ENCODE measurements at regions not wholly inside any gene's neighbourhood (a gene's known extent, or its start where the extent isn't known, plus 50 kb on each side); places are given as distances from the start of the nearest gene placed in this dataset.
"Not testable (repeated sequence)": the region's sequence is repeated elsewhere in the genome, so short reads cannot be mapped to it uniquely, and the experiment has no call there.

DNA sequence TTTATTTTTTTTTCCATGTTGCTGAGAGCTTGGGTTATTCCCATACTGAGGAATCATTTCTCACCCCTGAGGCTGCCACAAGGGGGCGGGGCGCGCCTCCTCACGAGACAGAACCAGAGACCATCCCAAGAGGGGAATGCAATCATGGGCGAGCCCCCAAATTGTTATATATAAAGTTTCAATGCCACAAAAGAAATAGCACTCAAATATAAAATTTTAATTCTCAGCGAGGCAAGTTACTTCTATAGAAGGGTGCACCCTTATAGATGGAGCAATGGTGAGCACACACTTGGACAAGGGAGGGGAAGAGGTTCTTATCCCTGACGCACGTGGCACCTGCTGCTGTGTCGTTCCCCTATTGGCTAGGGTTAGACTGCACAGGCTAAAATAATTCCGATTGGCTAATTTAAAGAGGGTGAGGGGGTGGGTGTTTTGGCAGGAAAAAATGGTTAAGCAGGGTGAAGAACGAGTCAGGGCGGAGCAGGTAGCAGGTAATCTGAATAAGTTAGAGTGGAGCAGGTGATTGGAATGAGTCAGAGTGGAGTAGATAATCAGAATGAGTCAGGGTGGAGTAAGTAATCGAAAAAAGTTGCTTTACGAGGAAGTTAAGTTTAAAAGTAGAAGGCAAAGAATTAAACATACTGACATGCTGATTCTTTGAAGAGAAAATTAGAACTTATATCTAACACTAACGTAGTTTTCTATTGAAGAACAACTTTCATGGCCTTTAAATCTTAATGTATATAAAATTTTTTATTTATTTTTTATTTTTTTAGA, 177.5 kb downstream of the MTCL1 start:
- ChIA-PET POLR2A (no interaction called here), CTCF (no interaction called here)

DNA sequence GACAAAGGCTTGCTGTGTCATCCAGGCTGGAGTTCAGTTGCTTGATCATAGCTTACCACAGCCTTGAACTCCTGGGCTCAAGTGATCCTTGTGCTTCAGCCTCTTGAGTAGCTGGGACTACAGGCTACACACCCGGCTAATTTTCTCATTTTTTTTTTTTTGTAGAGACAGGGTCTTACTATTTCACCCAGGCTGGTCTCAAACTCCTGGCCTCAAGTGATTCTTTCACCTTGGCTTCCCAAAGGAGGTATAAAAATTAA, 178.0 kb downstream of the MTCL1 start:
- CTCF ChIA-PET: no interaction called here
- POLR2A ChIA-PET: no interaction called here

DNA sequence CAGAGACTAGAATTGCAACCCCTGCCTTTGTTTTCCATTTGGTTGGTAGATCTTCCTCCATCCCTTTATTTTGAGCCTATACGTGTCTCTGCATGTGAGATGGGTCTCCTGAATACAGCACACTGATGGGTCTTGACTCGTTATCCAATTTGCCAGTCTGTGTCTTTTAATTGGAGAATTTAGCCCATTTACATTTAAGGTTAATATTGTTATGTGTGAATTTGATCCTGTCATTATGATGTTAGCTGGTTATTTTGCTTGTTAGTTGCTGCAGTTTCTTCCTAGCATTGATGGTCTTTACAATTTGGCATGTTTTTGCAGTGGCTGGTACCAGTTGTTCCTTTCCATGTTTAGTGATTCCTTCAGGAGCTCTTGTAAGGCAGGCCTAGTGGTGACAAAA, 182.5 kb downstream of the MTCL1 start:
- POLR2A ChIA-PET: not testable (repeated sequence)

DNA sequence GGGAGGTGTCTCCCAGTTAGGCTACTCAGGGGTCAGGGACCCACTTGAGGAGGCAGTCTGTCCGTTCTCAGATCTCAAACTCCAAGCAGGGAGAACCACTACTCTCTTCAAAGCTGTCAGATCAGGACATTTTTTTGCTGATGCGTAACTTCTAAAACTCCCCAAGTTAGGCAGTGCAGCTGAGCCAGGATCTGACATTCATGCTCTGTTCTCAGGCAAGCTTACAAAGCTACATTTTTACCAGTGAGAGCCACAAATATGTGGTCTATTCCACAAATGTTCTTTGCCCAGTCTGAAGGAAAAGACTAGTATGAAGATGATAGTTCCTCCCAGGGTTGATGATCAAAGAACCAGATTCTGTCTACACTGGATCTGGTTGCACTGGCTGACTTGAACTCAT, 184.1 kb downstream of the MTCL1 start:
- ChIA-PET CTCF (no interaction called here), POLR2A (no interaction called here)

More for the DNA sequence above, 182.5 kb downstream of the MTCL1 start:
- CTCF ChIA-PET: not testable (repeated sequence)

DNA sequence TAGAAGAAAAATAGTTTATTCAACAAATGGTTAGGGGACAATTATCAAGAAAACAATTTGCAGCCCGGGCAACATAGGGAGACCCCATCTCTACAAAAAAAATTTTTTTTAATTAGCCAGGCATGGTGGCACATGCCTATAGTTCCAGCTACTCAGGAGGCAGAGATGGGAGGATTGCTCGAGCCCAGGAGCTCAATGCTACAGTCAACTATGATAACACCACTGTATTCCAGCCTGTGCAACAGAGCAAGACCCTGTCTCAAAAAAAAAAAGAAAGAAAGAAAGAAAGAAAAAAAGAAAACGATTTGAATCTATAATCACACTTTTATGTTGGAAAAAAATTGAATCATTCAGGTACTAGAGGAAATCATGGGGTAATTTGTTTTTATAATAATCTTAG, 185.1 kb downstream of the MTCL1 start:
- POLR2A ChIA-PET, CTCF ChIA-PET: not testable (repeated sequence)

DNA sequence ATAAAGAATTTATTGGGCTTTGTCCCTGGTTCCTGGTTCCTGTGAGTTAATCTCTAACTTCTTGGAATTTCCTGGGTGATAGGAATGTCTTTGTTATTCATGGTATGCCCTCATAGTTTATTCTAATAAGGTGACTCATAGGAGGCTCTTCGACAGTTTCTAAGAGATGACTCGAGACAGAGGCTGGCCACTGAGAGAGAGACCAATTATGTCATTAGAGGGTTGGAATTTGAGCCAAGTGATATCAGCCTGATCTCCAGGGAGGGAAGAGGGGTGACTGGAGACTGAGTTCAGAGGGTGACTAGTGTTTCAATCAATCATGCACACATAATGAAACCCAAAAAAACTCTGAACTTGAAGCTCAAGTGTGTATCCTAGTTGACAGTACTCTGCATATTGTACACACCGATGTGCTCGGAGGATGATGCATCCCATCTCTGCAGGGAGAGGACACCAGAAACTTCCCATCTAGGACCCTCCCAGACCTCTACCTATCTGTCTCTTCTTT, 185.7 kb downstream of the MTCL1 start:
- CTCF ChIA-PET: no interaction called here
- POLR2A ChIA-PET: no interaction called here

DNA sequence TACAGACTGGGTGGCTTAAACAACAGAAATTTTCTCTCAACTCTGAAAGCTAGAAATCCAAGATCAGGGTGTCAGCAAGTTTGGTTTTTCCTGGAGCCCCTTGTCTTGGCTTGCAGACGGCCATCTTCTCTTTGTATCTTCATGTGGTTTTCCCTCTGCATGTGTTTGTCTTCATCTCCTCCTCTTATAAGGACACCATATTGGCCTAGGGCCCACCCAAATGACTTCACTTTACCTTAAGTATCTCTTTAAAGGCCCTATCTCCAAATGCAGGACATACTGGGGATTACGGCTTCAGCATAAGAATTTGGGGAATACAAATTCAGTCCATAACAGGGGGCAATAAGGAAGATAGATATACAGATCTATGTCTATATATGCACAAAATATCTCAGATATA, 187.9 kb downstream of the MTCL1 start:
- ChIA-PET POLR2A (no interaction called here), CTCF (no interaction called here)

DNA sequence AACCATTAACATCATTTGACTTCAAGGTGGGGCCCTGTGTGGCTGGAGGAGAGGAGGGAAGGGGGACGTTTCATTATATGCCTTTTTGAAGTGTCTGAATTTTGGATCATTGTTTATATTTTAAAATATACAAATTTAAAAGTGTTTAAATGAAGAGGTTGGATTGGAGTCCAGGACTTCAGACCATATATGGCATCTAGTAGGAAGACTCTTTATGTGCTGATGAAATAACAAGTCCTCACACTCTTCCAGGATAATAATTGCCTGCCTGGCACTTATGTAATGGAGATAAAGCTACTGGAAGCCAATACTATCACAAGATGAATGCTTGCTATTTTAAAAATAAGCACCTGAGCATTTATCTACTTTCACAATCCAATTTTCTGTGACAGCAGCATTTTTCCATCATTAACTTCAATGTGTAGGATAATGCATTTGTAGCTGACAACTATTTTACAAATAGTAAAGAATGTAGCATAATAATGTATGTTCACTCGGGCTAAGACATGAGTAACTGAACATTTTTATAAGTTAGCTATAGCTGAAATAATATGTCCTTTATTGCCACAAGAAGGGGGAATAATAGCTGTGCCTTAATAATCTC, 188.4 kb downstream of the MTCL1 start:
- ChIA-PET CTCF (no interaction called here), POLR2A (no interaction called here)

DNA sequence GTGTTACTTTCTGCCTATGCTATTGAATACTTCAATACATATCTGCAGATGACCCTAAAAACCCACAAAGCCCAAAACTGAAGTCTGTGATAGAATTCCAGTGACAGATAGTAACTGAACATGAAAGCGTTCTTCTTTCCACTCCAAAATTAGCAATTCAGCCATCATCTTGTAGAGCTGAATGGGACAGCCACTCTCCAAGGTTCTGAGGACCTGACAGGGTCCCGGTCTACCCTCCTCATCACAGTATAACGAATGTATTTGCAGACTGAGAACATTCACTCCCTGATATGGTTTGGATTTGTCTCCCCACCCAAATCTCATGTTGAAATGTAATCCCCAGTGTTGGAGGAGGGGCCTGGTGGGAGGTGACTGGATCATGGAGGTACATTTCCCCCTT, 189.5 kb downstream of the MTCL1 start:
- POLR2A ChIA-PET: no interaction called here

DNA sequence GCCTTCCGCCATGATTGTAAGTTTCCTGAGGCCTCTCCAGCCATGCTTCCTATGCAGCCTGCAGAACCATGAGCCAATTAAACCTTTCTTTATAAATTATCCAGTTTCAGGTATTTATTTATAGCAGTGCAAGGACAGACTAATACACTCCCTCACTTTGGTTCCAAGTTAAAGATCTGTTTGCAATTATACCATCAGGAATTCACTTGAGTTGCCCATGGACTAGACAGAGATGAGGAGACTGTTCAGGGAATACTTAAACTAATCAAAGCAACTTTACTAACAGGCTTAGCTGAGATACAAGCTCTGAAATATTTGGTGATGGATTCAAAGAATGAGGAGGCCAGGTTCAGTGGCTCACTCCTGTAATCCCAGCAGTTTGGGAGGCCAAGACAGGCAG, 190.0 kb downstream of the MTCL1 start:
- CTCF ChIA-PET: no interaction called here
- POLR2A ChIA-PET: no interaction called here

More for the DNA sequence above, 189.5 kb downstream of the MTCL1 start:
- CTCF ChIA-PET: no interaction called here

DNA sequence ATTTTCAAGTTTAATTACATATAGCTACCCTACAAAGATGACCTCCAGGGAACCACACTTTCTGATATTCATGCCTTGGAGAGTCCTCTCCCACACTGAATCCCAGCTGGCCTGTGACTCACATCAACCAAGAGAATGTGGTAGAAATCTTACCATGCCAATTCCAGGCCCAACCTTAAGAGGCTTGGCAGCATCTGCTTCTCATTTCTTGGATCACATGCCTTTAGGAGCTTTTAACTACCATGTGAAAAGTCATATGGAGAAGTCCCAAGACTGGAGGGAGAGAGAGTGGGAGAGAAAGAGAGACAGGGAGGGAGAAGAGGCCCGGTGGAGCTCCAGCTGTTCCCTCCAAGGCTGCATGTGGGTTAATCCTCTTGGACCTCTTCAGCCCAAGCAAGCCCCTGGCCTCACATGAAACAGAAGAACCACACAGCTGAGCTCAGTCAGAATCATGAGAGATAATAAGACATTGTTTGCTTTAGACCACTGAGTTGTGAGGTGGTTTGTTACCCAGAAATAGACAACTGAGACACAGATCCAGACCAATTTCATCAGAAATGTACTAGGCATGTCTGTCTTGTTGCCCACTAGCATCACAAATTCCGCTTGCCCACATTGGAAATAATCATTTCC, 190.7 kb downstream of the MTCL1 start:
- ChIA-PET CTCF (no interaction called here), POLR2A (no interaction called here)

DNA sequence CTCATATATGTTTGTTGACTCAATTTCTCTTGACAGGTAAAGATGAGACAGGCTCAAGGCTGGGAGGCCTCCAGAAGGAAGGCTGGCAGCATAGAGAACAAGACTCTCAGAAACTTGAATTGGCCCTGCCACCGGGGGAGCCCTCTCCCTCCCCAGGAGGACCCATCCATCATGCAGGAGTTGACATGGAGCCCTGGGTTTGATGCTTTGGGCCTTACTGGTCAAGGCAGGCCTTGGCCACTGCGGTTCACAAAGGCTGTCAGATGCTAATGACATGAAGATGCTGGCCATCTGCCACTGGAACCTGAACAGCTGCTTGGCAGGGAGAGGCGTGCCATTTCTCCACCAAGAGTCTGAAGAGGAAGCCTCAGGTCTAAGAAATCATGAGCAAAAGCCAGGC, 193.6 kb downstream of the MTCL1 start:
- ChIA-PET CTCF (no interaction called here), POLR2A (no interaction called here)

DNA sequence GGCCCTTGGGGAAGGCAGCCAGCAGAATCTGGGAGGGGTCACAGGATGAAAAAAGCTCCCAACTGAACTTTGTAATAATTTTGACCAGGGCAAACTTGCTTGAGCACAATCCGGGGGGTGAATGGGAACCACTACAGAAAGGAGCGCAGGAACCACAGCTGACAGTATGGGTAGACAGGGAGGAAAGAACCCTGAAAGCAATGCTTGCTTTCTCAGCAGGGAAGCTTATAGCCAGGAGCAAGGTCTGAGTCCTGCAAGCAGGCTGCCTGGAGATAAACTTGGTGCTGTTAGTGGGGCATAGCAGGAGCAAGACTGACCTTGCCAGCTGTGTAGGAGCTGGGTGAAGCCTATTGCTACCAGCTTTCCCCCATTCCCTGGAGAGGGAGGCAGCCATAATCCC, 195.2 kb downstream of the MTCL1 start:
- ChIA-PET CTCF (no interaction called here), POLR2A (no interaction called here)

DNA sequence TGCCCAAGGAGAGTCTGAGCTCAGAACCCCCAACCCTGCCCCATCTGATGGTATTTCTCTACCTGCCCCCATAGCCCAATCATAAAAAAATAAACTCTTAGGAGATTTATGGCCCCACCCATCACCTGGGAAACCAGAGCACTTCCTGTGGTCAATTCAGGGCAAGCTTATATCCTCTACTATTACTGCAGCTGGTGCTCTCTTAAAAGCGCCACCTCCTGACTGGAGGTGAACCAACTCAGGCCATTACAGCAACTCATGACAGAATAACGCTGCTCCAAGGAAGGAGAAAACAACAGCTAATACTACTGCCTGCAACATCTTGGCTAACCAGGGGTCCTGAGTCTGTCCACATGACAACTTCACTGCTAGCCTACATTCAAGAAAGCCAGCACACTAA, 195.7 kb downstream of the MTCL1 start:
- CTCF ChIA-PET: no interaction called here
- POLR2A ChIA-PET: no interaction called here

DNA sequence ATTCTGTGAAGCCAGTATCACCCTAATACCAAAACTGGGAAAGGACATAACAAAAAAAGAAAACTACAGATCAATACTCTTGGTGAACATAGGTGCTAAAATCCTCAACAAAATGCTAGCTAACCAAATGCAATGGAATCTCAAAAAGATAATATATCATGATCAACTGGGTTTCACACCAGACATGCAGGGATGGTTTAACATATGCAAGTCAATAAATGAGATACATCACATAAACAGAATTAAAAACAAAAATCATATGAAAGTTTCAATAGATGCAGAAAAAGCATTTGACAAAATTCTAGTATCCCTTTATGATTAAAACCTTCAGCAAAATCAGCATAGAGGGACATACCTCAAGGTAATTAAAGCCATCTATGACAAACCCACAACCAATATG, 198.2 kb upstream of the NDUFV2 start:
- CTCF ChIA-PET: no interaction called here
- POLR2A ChIA-PET: no interaction called here

DNA sequence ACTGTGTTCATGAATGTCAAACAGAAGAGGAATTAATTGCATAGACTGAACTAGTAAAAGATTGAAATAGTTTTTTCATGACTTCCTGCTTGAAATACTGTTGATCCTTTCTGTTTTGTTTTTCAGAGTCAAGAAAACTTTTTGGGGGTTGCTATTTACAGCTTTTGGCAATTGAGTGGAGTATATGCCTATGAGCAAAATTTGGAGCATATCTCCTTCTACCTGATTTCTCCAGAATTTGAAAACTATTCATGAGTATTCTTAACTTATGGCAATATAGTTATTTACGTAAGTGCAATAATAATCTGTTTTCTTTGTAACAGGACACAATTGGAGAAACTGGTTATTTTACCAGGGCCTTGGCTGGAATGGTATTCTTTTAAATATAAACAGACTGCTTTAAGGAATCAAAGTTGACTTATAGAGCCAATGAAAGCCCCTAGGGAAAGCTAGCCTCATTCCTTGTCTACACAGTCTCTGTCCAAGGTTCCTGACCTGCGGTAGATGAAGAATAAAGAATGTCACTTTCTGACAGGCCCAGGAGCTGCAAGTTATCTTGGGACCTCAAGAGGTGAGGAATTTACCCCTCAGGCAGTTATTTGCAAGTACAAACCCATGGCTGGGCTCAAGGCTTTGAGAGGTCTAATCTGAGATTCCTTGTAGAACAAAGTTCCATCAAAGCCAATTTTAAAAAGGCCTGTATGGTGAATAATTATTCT, 193.5 kb upstream of the NDUFV2 start:
- CTCF ChIA-PET: no interaction called here

DNA sequence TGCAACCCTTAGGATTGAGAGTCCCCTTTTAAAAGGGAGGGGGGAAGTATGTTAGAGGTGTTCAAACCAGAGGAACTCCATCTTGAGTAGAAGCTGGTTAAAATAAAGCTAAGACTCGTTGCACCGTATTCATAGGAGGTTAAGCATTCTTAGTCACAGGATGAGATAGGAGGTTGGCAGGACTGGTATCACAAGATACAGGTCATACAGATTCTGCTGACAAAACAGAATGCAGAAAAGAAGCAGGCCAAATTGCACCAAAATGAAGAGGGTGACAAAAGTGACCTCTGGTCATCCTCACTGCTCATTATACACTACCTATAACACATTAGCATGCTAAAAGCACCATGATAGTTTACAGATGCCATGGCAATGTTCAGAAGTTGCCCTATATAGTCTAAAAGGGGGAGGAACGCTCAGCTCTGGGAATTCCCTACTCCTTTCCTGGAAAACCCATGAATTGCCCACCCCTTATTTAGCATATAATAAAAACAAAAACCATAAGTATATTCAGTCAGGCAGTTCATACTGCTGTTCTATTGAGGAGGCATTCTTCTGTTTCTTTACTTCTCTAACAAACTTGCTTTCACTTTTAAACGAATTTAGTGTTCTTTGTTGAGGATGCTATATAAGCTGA, 192.2 kb upstream of the NDUFV2 start:
- ChIA-PET CTCF (no interaction called here), POLR2A (no interaction called here)

More for the DNA sequence above, 193.5 kb upstream of the NDUFV2 start:
- POLR2A ChIA-PET: no interaction called here

DNA sequence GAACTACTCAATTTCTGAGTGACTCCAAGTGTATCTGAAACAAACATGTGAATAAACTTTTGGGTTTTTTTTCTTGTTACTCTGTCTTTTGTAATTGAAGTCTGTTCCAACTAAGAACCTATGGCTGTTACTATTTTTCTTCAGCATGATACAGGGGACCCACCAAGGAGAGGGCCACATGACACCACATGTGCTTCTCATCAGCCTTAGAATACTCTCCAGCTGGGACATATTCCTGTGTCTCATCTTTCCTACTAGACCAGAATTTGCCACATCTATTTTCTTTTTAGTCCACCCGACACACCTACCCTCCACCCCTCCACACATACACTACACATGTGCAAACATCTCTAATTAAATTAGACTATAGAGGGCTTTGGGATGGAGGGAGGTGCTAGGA, 191.7 kb upstream of the NDUFV2 start:
- ChIA-PET POLR2A (no interaction called here), CTCF (no interaction called here)

DNA sequence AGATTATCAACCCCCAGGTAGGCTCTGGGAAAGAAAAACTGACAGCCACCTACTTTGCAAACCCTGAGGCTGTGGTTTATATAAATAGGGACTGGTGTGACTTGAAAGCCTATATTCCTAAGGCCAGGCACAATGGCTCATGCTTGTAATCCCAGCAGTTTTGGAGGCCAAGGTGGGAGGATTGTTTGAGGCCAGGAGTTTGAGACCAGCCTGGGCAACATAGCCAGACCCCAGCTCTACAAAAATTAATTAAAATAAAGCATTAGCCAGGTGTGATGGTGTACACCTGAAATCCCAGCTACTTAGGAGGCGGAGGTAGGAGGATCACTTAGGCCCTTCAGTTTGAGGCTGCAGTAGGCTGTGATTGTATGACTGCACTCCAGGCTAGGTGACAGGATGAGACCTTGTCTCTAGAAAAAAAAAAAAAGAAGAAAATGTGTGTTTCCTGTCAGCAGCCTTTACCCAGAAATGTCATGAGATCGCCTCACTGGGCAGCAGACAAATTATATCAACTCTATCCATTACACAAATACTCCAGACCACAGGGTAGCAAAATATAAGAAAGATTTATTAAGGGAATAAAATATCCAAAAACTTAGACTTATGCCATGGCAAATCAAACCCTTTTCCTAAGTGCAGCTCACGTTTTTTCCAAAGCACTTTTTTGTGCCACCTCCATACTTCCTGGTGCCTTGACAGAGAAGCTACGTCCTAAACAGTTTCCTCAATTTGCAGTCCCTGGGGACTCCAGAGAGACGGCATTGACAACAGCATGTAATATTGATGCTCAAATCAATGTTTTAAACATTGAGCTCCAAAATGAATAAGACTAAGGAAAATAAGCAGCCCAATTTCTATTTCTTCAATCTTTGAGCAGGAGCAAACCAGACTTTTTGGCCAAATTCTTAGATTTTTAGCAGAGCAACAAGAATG, 190.8 kb upstream of the NDUFV2 start:
- POLR2A ChIA-PET: no interaction called here
- CTCF ChIA-PET: no interaction called here
